H9 (cell line): ENCODE measurements at regions not wholly inside any gene's neighbourhood (a gene's known extent, or its start where the extent isn't known, plus 50 kb on each side); places are given as distances from the start of the nearest gene placed in this dataset.

Experiments
- DNase-seq: peaks from one replicate; pipeline ENCODE4 v3.0.0-alpha.2; 2017
- H2AFZ ChIP-seq: one replicate; pipeline ENCODE4 v1.6.1; 2013; ENCODE audit warnings: mild to moderate bottlenecking, low read length, control low read depth, moderate library complexity
- H2AK5ac ChIP-seq: 2 replicates; pipeline ENCODE4 v1.6.1; 2013; ENCODE audit warnings: low read length, control low read depth, mixed read lengths; ENCODE audit not compliant: insufficient read length
- H2BK120ac ChIP-seq: one replicate; pipeline ENCODE4 v1.6.1; 2013; ENCODE audit warnings: low read depth, mild to moderate bottlenecking, low read length, control low read depth, inconsistent platforms; ENCODE audit not compliant: poor library complexity, severe bottlenecking
- H2BK12ac ChIP-seq: 2 replicates; pipeline ENCODE4 v1.6.1; 2013; ENCODE audit warnings: low read length, control low read depth, mixed read lengths, low read depth; ENCODE audit not compliant: insufficient read length
- H2BK15ac ChIP-seq: 2 replicates; pipeline ENCODE4 v1.6.1; 2013; ENCODE audit warnings: low read depth, low read length, control low read depth
- H2BK20ac ChIP-seq: one replicate; pipeline ENCODE4 v1.6.1; 2013; ENCODE audit warnings: low read depth, mild to moderate bottlenecking, low read length, control low read depth, inconsistent platforms; ENCODE audit not compliant: poor library complexity, severe bottlenecking
- H2BK5ac ChIP-seq: 2 replicates; pipeline ENCODE4 v1.6.1; 2013; ENCODE audit warnings: low read length, control low read depth, mixed read lengths; ENCODE audit not compliant: insufficient read length
- H3K14ac ChIP-seq: 2 replicates; pipeline ENCODE4 v1.6.1; 2013; ENCODE audit warnings: low read length, control low read depth; ENCODE audit not compliant: insufficient read depth
- H3K18ac ChIP-seq: 2 replicates; pipeline ENCODE4 v1.6.1; 2013; ENCODE audit warnings: low read depth, mild to moderate bottlenecking, mixed read lengths, low read length, control low read depth; ENCODE audit not compliant: insufficient read length
- H3K23ac ChIP-seq: 2 replicates; pipeline ENCODE4 v1.6.1; 2013; ENCODE audit warnings: low read length, control low read depth, mixed read lengths, low read depth; ENCODE audit not compliant: insufficient read length
- H3K23me2 ChIP-seq: 2 replicates; pipeline ENCODE4 v1.6.1; 2013; ENCODE audit warnings: low read depth, mild to moderate bottlenecking, mixed read lengths, low read length, control low read depth; ENCODE audit not compliant: insufficient read length, poor library complexity, severe bottlenecking
- H3K27ac ChIP-seq: 2 replicates; pipeline ENCODE4 v1.5.1; 2013; ENCODE audit warnings: low read length, control low read depth, mixed read lengths, low read depth; ENCODE audit not compliant: insufficient read length
- H3K27me3 ChIP-seq: 2 replicates; pipeline ENCODE4 v1.6.1; 2013; ENCODE audit warnings: low read length, control low read depth, inconsistent platforms; ENCODE audit not compliant: insufficient read depth
- H3K4ac ChIP-seq: 2 replicates; pipeline ENCODE4 v1.6.1; 2013; ENCODE audit warnings: low read depth, mild to moderate bottlenecking, control low read depth, inconsistent platforms, low read length, moderate library complexity
- H3K4me1 ChIP-seq: 2 replicates; pipeline ENCODE4 v1.6.1; 2013; ENCODE audit warnings: low read length, control low read depth, inconsistent platforms; ENCODE audit not compliant: insufficient read depth
- H3K4me2 ChIP-seq: 2 replicates; pipeline ENCODE4 v1.6.1; 2013; ENCODE audit warnings: low read length, control low read depth, mixed read lengths; ENCODE audit not compliant: insufficient read length, insufficient read depth
- H3K56ac ChIP-seq: 2 replicates; pipeline ENCODE4 v1.6.1; 2013; ENCODE audit warnings: low read depth, mild to moderate bottlenecking, mixed read lengths, low read length, control low read depth; ENCODE audit not compliant: insufficient read length
- H3K79me1 ChIP-seq: 2 replicates; pipeline ENCODE4 v1.6.1; 2013; ENCODE audit warnings: low read depth, mild to moderate bottlenecking, moderate library complexity, low read length, control low read depth, inconsistent platforms; ENCODE audit not compliant: insufficient read depth, poor library complexity, severe bottlenecking
- H3K79me2 ChIP-seq: 2 replicates; pipeline ENCODE4 v1.6.1; 2013; ENCODE audit warnings: low read length, control low read depth, inconsistent platforms; ENCODE audit not compliant: insufficient read depth
- H3K9ac ChIP-seq: 2 replicates; pipeline ENCODE4 v1.6.1; 2013; ENCODE audit warnings: low read length, control low read depth, mixed read lengths; ENCODE audit not compliant: insufficient read length; ENCODE audit errors: extremely low read depth
- H3K9me3 ChIP-seq: one replicate; pipeline ENCODE4 v1.6.1; 2013; ENCODE audit warnings: low read depth, low read length, inconsistent platforms; ENCODE audit not compliant: control insufficient read depth
- H3T11ph ChIP-seq: one replicate; pipeline ENCODE4 v1.6.1; 2013; ENCODE audit warnings: mild to moderate bottlenecking, low read length, control low read depth, inconsistent platforms
- H4K20me1 ChIP-seq: one replicate; pipeline ENCODE4 v1.6.1; 2013; ENCODE audit not compliant: control insufficient read depth, insufficient read length, insufficient read depth
- H4K5ac ChIP-seq: 2 replicates; pipeline ENCODE4 v1.6.1; 2013; ENCODE audit warnings: low read depth, mild to moderate bottlenecking, mixed read lengths, low read length, control low read depth; ENCODE audit not compliant: insufficient read length
- H4K8ac ChIP-seq: replicated peaks from 2 replicates; pipeline ENCODE4 v1.6.1; 2013; ENCODE audit warnings: low read length, control low read depth, mixed read lengths, low read depth; ENCODE audit not compliant: insufficient read length
- H4K91ac ChIP-seq: 2 replicates; pipeline ENCODE4 v1.6.1; 2013; ENCODE audit warnings: low read depth, mild to moderate bottlenecking, moderate library complexity, mixed read lengths, low read length, control low read depth; ENCODE audit not compliant: insufficient read length
- H3K27ac Mint-ChIP-seq, 3 experiments: 2 replicates in 2 of 3; 3 replicates in 1 of 3; pipeline ENCODE4 v1.8.0; 2020 to 2021; ENCODE audit warnings: mixed read lengths in 3 of 3, mild to moderate bottlenecking in 1 of 3, moderate library complexity in 1 of 3
- H3K27me3 Mint-ChIP-seq: 2 replicates; pipeline ENCODE4 v1.8.0; 2021; ENCODE audit warnings: low read depth, mild to moderate bottlenecking, moderate library complexity, mixed read lengths
- H3K36me3 Mint-ChIP-seq, 3 experiments: 2 replicates in 2 of 3; 3 replicates in 1 of 3; pipeline ENCODE4 v1.8.0; 2020 to 2021; ENCODE audit warnings: low read depth in 3 of 3, mixed read lengths in 3 of 3; ENCODE audit not compliant: insufficient read depth in 1 of 3
- H3K4me1 Mint-ChIP-seq, 2 experiments: 2 replicates each; pipeline ENCODE4 v1.8.0; 2020; ENCODE audit warnings: mixed read lengths in 2 of 2
- H3K4me3 Mint-ChIP-seq, 2 experiments: 2 replicates in 1 of 2; 3 replicates in 1 of 2; pipeline ENCODE4 v1.8.0; 2020 to 2021; ENCODE audit warnings: mild to moderate bottlenecking in 2 of 2, mixed read lengths in 2 of 2, moderate library complexity in 1 of 2
- H3K9me3 Mint-ChIP-seq, 2 experiments: 2 replicates in 1 of 2; 3 replicates in 1 of 2; pipeline ENCODE4 v1.8.0; 2020; ENCODE audit warnings: mild to moderate bottlenecking in 2 of 2, mixed read lengths in 2 of 2, moderate library complexity in 1 of 2
- WGBS: extraction: QIAGEN DNeasy Blood & Tissue Kit; methylation state at CpG from one replicate; pipeline ENCODE4 v1.1.7; 2013; ENCODE audit warnings: missing lambda C conversion rate, low lambda C conversion rate, mixed read lengths; ENCODE audit not compliant: insufficient read length; ENCODE audit errors: extremely low coverage; 5-methylcytosine and 5-hydroxymethylcytosine counted together
- TF ChIP-seq, protein P1 (sequence below): fragments of 200-600 bp; sonication (generic); conservative IDR thresholded peaks from 3 replicates; pipeline ENCODE4 v1.8.0; 2021; ENCODE audit warnings: antibody characterized with exemption, mild to moderate bottlenecking

- Histone ChIP-seq H2BK12ac (no peak overlapping the region), H2AFZ (no peak overlapping the region), H2AK5ac (no peak overlapping the region), H3K27me3 (no peaks in the 10 kb centered on the region), H4K20me1 (no peaks in the 10 kb centered on the region), H3T11ph (no peak overlapping the region), H3K9ac (no peak overlapping the region), H3K4me2 (no peak overlapping the region), H2BK15ac (no peak overlapping the region), H3K79me2 (no peaks in the 10 kb centered on the region), H3K23ac (no peak overlapping the region), H4K5ac (no peak overlapping the region), H3K79me1 (no peaks in the 10 kb centered on the region), H3K14ac (no peak overlapping the region), H3K18ac (no peak overlapping the region), H2BK120ac (no peak overlapping the region), H4K91ac (no peak overlapping the region), H2BK20ac (no peak overlapping the region), H3K4me1 (peaks cover 2% of the 10 kb centered on the region; the same call in 1 of the 2 replicates), H3K56ac (no peak overlapping the region), H2BK5ac (no peak overlapping the region), H4K8ac (no peak overlapping the region), H3K27ac (no peak overlapping the region), H3K4ac (no peak overlapping the region), H3K23me2 (no peaks in the 10 kb centered on the region), H3K9me3 (no peaks in the 10 kb centered on the region)
- no peak overlapping the region for H3K4me3 Mint-ChIP-seq
- no peak overlapping the region for H3K27ac Mint-ChIP-seq
- DNase-seq = no peak
- TF ChIP-seq, protein P1, sequence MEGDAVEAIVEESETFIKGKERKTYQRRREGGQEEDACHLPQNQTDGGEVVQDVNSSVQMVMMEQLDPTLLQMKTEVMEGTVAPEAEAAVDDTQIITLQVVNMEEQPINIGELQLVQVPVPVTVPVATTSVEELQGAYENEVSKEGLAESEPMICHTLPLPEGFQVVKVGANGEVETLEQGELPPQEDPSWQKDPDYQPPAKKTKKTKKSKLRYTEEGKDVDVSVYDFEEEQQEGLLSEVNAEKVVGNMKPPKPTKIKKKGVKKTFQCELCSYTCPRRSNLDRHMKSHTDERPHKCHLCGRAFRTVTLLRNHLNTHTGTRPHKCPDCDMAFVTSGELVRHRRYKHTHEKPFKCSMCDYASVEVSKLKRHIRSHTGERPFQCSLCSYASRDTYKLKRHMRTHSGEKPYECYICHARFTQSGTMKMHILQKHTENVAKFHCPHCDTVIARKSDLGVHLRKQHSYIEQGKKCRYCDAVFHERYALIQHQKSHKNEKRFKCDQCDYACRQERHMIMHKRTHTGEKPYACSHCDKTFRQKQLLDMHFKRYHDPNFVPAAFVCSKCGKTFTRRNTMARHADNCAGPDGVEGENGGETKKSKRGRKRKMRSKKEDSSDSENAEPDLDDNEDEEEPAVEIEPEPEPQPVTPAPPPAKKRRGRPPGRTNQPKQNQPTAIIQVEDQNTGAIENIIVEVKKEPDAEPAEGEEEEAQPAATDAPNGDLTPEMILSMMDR = no peak
- no peaks in the 10 kb centered on the region for H3K9me3 Mint-ChIP-seq
- WGBS = no CpG with 5 or more reads among the region's 3 CpGs
- H3K27me3 Mint-ChIP-seq = no peaks in the 10 kb centered on the region; the same call in 1 of the 2 replicates
- H3K36me3 Mint-ChIP-seq = no peaks in the 10 kb centered on the region; a peak in 1 of 7 replicates
- H3K4me1 Mint-ChIP-seq = peaks cover 34 to 35% of the 10 kb centered on the region in 2 experiments
Measured at GRCh38 chr12:24285448-24285847, 336.0 kb upstream of the SOX5 start.
